ENCODE measurements at regions not wholly inside any gene's neighbourhood (a gene's known extent, or its start where the extent isn't known, plus 50 kb on each side); places are given as distances from the start of the nearest gene placed in this dataset.
A peak's percentile ranks its signal among the peaks of the same experiment; 100 is the strongest.

DNA sequence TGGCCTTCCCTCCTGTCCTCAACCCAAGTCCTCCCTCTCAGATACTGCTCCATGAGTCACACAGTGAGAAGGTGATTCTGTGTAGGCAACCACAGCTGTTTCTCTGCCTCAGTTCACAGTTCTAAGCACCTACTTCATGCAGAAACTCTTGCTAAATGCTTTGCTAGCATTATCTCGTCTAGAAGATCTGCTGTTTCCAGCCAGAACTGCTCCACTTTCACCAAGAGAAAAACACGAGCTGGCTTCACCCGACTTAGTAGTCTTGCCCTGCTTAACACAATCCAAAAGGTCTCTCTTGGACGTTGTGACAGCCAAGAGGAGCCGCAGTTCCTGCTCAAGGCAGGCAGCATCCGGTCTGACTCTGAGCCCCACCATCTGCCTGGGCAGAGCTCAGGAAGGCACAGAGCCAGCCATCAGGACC, 272.1 kb downstream of the UACA start:
- DNase-seq (ENCODE audit: low read depth, low spot score) = no peak

GRCh38 chr15:70490838-70491155, 272.6 kb downstream of the UACA start:
- DNase-seq (ENCODE audit: low read depth, low spot score) = no peak

DNA sequence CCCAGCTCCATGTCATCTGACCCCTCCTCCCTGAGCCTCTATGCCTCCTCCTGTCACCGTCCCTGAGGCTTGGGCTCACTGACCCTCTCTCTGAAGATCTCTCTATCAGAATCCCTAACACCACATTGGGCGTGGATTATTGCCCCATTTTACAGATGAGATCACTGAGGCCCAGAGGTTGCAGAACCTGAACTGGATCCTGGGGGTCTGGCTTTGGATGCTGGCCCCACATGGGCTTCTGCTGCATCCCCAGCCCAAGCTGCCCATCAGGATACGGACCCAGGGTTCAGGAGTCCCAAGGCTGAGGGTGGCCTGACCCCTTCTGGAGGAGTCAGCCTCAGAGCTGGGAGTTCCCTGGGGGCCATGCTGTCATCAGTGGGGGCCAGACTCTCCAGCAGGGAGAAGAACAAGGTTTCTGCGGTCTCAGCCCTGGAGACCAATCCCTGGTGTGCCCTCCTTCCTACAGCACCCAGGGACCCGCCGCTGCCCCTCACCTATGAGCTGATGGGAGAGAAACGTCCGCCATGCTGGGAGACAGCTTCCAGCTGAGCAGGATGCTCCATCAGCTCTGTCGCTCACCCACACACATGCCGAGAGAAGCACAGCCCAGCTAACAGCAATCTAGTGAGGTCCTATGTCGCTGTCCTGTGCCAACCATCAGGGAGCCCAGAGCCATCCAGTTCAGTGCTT, 273.1 kb downstream of the UACA start:
- DNase-seq (ENCODE audit: low read depth, low spot score) = no peak

DNA sequence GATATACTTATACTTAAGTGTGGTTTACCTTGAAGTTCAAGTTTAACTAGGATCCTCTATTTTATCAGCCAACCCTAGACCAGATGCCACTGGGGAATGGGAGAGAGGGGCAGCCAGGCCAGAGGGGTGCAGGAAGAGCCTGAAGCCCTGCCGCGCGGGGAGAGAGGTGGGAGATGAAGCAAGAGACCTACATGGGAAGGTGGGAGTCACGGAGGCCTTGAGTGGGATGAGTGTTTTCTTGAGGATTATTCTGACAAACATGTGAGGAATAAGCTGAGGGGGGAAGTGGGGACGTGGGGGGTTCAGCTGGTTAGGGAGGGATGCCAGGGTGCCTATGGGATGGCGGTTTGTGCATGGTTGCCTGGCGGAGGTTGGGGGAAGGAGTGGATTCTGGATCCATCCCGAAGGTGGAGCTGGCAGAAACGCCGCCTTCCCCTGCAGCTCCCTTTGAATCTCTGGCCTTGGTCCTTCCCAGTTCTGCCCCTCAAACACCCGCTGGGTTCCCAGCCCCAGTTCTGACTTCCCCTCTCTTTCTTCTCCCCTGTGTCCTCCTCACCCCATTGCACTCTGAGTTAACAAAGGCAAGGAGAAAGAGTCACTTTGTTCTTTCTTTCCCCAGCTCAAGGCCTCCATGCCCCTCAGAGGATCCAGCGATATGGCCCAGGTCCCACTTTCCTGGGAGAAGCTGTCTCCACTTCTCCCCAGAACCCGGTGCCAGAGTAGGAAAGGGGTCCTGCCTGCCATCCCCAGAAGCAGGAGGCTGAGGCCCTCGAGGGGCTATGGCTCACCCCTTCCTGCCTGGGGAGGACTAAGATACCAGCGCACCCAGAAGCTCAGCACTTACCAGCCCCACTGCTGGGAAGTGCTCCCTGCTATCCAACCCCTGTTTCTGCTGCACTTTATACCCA, 274.2 kb downstream of the UACA start:
- DNase-seq (ENCODE audit: low read depth, low spot score) = no peak

DNA sequence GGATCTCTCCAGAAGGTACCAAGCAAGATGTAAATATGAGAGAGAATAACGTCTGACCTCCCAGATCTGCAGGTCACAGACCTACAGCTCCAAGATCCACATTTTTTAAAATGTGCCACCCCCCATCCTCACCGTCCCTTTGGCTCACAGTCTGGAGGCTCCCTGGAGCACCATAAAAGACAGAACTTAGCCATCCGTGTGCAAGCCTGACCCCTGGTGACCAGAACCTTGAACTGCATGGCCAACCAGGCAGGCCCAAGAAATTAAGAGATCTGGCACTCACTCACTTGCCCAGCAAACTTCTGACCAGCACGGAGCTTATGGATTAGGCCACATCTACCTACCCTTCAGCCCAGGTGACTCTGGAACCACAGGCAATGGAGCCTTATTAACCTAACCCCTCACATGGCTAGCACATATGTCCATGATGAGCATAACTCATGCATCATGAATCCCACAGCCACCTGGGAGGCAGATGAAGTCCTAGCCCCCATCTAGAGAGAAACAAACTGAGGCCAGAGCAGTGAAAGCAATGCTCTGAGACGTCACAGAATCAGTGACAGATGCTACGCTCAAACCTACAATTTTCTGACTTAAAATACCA, 275.3 kb downstream of the UACA start:
- DNase-seq (ENCODE audit: low read depth, low spot score) = peak; percentile 23

DNA sequence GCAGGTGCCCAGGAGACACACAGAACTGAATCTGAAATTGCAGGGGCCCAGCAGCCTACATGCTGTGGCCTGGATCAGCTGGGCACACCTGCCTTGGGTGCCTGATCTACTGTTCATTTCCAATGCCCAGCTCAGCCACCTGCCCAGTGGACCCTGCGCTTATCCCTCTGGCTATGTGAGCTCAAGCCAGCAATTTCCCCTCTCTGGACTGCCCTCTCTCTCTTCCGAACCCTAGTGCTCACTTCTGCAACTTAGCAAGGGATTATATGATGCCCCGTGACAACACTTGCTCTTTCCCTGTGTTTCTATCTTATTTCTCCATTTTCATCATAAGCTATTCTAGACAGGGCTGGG, 276.0 kb downstream of the UACA start:
- no peak for DNase-seq (ENCODE audit: low read depth, low spot score)

- DNase-seq (ENCODE audit: low read depth, low spot score) = no peak
These were observed 276.6 kb downstream of the UACA start for GRCh38 chr15:70486451-70487386.

GRCh38 chr15:70486012-70486411, 277.3 kb downstream of the UACA start:
- no peak for DNase-seq (ENCODE audit: low read depth, low spot score)

DNA sequence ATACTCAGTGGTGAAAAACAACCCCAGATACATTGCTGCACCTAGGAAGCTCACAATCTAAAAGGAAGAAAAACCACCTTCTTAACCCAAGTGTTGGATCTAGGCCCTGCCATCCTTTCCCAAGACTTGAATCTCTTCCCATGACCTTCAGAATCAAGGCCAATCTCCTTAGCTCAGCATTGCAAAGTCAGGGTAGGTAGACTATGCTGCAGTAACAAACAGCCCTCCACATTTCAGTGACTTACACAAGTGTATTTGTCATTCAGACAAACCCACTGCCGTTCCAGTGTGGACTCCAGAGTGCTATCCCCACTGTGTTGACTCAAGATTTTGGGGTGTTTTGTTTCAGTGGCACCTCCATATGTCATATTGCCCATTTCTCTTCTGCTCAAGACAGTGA, 278.4 kb downstream of the UACA start:
- DNase-seq (ENCODE audit: low read depth, low spot score) = no peak

GRCh38 chr15:70483513-70483912, 279.8 kb downstream of the UACA start:
- DNase-seq (ENCODE audit: low read depth, low spot score) = no peak

- DNase-seq (ENCODE audit: low read depth, low spot score) = no peak
These were observed 283.0 kb downstream of the UACA start for GRCh38 chr15:70480196-70480856.

DNA sequence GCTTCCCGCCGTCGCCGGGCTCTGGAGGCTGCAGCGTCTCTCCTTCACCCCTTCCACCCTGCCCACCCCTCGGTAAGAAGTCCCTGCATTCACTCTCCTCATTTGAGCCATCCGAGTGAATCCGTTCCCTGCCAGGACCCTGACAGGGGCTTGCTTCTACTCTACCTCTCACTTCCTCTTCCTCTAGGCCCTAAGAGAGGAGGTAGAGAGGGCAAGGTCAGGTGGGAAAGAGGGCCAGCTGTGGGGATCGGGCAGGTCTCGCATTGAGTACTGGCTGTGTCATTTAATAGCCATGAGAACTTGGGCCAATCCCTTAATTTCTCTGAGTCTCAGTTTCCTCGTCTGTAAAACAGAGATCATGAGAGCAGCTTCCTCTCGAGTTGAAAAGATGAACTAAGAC, 283.6 kb downstream of the UACA start:
- DNase-seq (ENCODE audit: low read depth, low spot score) = no peak

GRCh38 chr15:70479056-70479455, 284.3 kb downstream of the UACA start:
- DNase-seq (ENCODE audit: low read depth, low spot score) = no peak

DNA sequence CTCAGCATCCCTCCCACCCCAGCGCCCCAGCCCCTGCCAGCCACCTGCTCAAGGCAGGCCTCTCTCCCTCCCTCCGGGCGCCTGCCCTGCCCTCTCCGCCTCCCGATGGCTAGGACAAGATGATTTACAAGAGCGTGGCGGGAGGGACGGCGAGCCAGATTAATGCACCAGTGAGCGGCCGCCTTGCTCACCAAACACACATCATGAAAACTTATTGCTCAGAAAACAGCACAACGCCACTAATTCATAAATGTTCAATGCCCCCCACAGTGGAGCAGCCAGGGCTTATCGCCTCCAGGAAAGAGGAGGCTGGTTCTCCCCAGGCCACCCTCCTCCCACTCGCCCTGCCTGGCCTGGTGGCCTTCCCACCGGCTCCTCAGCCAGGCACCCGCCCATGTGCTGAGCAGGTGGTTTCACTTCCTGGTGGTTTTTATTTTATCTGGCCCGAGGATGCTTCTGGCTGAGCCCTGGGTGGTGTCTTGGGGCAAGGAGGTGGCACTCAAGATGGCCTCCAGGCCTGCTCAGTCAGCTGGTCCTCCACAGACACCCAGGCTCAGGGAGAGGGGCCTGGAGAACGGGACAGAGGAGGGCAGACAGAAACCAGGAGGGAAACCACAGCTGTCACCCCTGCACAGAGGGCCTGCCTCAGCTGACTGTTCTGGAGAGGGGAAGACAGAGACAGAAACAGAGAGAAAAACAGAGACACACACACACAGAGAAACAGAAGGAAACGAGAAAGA, 284.9 kb downstream of the UACA start:
- DNase-seq (ENCODE audit: low read depth, low spot score) = no peak

- no peak for DNase-seq (ENCODE audit: low read depth, low spot score)
These were observed 285.6 kb downstream of the UACA start for GRCh38 chr15:70477750-70478250.

GRCh38 chr15:70476441-70476840, 286.9 kb downstream of the UACA start:
- DNase-seq (ENCODE audit: low read depth, low spot score) = no peak

- DNase-seq (ENCODE audit: low read depth, low spot score) = no peak
These were observed 287.4 kb downstream of the UACA start for GRCh38 chr15:70475921-70476320.

DNA sequence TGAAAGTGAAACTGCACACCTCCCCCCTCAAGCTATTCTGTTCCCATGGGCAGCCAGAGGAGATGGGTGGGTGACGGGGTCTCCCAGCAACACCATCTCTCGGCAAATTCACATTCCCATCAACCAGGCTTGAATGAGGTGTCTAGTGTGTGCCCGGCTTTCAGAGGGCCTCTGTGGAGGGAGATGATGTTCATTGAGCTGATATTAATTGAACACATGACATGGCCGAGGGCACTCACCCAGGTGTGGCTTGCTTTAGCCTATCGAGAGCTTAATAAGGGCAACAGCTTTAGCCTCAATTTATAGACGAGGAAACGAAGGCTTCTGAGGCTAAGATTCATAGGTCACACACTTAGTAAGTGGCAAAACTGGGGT, 288.0 kb downstream of the UACA start:
- DNase-seq (ENCODE audit: low read depth, low spot score) = no peak

DNA sequence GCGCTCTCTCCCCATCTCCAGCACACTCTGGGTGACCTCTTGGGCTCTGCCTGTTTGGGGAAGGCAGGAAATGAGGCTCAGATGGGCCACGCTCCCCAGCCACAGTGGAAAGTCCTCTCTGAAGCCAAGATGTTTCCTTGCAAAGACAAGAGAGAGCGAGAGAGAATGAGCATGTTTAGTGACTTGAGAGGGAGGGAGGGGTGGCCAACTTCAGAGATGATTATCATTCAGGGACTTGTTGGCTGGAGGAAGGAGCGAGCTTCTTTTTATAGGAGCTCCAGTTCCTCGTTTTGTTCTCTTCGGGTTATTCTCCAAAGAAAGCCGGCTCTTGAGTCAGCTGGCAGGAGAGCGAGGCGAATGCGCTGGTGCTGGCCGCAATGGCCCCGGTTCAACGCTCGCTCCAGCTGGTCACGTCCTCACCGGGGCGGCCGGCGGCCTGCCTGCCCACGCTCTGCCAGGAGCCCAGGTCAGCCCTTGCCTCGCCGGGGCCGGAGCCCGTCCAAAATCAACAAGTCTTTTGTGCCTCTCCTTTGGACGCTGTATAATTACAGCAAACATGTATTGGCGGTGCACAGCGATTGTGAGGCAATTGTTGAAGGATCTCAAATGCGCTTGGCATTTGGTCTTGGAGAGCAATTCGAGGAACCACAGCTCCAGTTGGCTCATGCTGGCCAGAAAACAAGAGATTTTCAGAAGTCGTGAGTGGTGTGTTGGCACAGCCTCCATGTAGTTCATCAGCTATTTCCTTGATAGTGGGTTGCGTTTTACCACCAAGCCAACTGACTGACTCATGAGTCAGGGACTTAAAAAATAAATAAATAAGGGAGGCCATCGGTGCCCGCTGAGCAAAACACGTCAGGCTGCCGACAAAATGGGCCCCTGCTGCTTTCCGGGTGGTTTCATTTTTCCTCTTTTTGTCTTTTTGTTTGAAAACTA, 288.6 kb downstream of the UACA start:
- DNase-seq (ENCODE audit: low read depth, low spot score) = no peak

Data from iPS DF 19.7 (cell line).